ENCODE measurements at regions not wholly inside any gene's neighbourhood (a gene's known extent, or its start where the extent isn't known, plus 50 kb on each side); places are given as distances from the start of the nearest gene placed in this dataset.
"Not testable (repeated sequence)": the region's sequence is repeated elsewhere in the genome, so short reads cannot be mapped to it uniquely, and the experiment has no call there.

- not testable (repeated sequence) for TF ChIP-seq POLR2AphosphoS5 (IDR thresholded peaks at IDR 0.05; ENCODE audit: low read depth, low read length); POLR2A (IDR thresholded peaks at IDR 0.05; ENCODE audit: low read depth, low read length); TAF1 (IDR thresholded peaks at IDR 0.05; ENCODE audit: borderline replicate concordance, low read depth, low read length)
These were observed 1212.9 kb upstream of the TENM3 start for GRCh38 chr4:181030135-181030921.
